HepG2 (cell line): ENCODE measurements at regions not wholly inside any gene's neighbourhood (a gene's known extent, or its start where the extent isn't known, plus 50 kb on each side); places are given as distances from the start of the nearest gene placed in this dataset.

Experiments used
- ARID5B ChIP-seq: IDR thresholded peaks from 2 replicates; pipeline ENCODE4 v1.4.0; 2020; ENCODE audit warnings: mild to moderate bottlenecking, missing genetic modification reagents
- ARNT2 ChIP-seq: sonication (generic); formaldehyde crosslinking; IDR thresholded peaks from 2 replicates; pipeline ENCODE4 v1.8.0; 2022; ENCODE audit warnings: mild to moderate bottlenecking, low read depth, missing genetic modification reagents, moderate library complexity
- BCL6 ChIP-seq: IDR thresholded peaks from 2 replicates; pipeline ENCODE4 v1.6.1; 2016; ENCODE audit warnings: missing genetic modification reagents, missing compliant biosample characterization
- DPF2 ChIP-seq: sonication (generic); formaldehyde crosslinking; IDR thresholded peaks from 2 replicates; pipeline ENCODE4 v1.4.0; 2020; ENCODE audit warnings: mild to moderate bottlenecking, low read depth, missing genetic modification reagents, borderline replicate concordance
- EP300 ChIP-seq, 3 experiments: sonication (generic) in 1 of 3; formaldehyde crosslinking in 1 of 3; IDR thresholded peaks; 2 replicates each; pipeline versions ENCODE4 v1.5.1 to v1.6.1; 2011 to 2020; ENCODE audit warnings: low read depth in 2 of 3, low read length in 2 of 3, borderline replicate concordance in 1 of 3, improper control_type of control experiment in 1 of 3, mild to moderate bottlenecking in 1 of 3, missing genetic modification reagents in 1 of 3, moderate library complexity in 1 of 3
- KDM5B ChIP-seq: sonication (generic); formaldehyde crosslinking; IDR thresholded peaks from 2 replicates; pipeline ENCODE4 v1.4.0; 2020; ENCODE audit warnings: missing genetic modification reagents, mild to moderate bottlenecking, borderline replicate concordance
- WIZ ChIP-seq: sonication (generic); formaldehyde crosslinking; IDR thresholded peaks from 2 replicates; pipeline ENCODE4 v1.5.1; 2020; ENCODE audit warnings: mild to moderate bottlenecking, missing genetic modification reagents
- ZHX2 ChIP-seq, 2 experiments: sonication (generic) in 1 of 2; formaldehyde crosslinking in 1 of 2; IDR thresholded peaks; 2 replicates each; pipeline versions ENCODE4 v1.6.1 to v1.9.0; 2014 to 2022; ENCODE audit warnings: antibody characterized with exemption in 1 of 2, borderline replicate concordance in 1 of 2, inconsistent platforms in 1 of 2, low read depth in 1 of 2, missing genetic modification reagents in 1 of 2
- ZNF232 ChIP-seq: sonication (generic); formaldehyde crosslinking; IDR thresholded peaks from 2 replicates; pipeline ENCODE4 v1.4.0; 2020; ENCODE audit warnings: missing genetic modification reagents, borderline replicate concordance
- ZNF629 ChIP-seq: sonication (generic); formaldehyde crosslinking; conservative IDR thresholded peaks from 2 replicates; pipeline ENCODE4 v1.5.0; 2020; ENCODE audit warnings: missing genetic modification reagents
- ZNF891 ChIP-seq: sonication (generic); formaldehyde crosslinking; IDR thresholded peaks from 2 replicates; pipeline ENCODE4 v1.5.0; 2020; ENCODE audit warnings: mild to moderate bottlenecking, missing genetic modification reagents
- ZSCAN20 ChIP-seq: sonication (generic); formaldehyde crosslinking; IDR thresholded peaks from 2 replicates; pipeline ENCODE4 v1.4.0; 2020; ENCODE audit warnings: missing genetic modification reagents, mild to moderate bottlenecking, borderline replicate concordance
- TF ChIP-seq, protein P1 (sequence below): sonication (generic); formaldehyde crosslinking; IDR thresholded peaks from 2 replicates; pipeline ENCODE4 v1.4.0; 2020; ENCODE audit warnings: missing genetic modification reagents

DNA sequence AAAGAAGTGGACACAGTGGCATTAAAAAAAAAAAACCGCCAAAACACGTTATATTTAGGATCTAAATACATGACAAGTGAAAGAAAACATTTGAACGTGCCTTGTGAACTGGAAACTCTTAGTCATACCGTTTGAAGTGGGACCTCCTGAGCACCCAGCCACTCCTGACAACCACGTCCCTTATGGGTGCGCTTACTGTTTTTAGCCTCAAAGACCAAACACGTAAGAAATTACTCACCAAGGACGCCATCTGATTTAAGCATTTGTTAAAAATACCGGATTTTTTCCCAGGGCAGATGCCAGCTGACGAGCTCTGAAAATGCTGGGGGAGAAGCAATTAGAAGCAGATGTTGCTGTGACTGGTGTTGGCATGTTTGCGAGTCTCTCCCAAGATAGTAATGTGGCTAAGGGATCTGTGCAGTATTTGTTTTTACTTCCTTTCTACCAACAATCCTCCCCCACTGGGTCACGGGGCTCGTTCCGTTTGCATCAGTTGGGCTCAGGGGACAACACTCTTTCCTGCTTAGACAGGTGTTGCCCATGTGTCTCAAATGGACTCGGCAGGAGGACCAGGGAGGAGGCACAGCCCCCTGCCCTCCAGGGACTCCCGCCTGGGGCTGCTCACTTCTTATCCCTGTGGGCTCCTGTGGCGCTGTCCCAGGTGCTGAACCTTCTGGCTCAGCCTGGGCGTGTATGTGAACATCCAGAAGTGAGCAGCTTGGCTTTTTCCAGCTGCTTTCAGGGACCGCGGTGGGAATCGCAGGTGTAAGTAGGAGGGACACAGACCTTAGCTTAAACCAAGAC lies 101.0 kb downstream of the BEGAIN start (continued):
- no peak for TF ChIP-seq ZHX2 (IDR thresholded peaks at IDR 0.05; ENCODE audit: low read depth)
- TF ChIP-seq ZHX2 (CRISPR knock-in tag; IDR thresholded peaks at IDR 0.05; ENCODE audit: borderline replicate concordance) = peak; percentile 57; the same call in 1 of the 2 replicates
- peak; percentile 84; the same call in 1 of the 2 replicates for TF ChIP-seq ZNF232 (CRISPR knock-in tag)
- TF ChIP-seq KDM5B = peak; percentile 48; the same call in 1 of the 2 replicates
- TF ChIP-seq ZSCAN20 (CRISPR knock-in tag) = 0 out of 2 replicates have a peak, but pooled peaks have one; percentile 49
- no peak for TF ChIP-seq ZNF629
- TF ChIP-seq WIZ (CRISPR knock-in tag) = peak; percentile 91
- TF ChIP-seq ARID5B (CRISPR knock-in tag) = peak; percentile 35; the same call in 1 of the 2 replicates
- no peak for TF ChIP-seq DPF2 (CRISPR knock-in tag)
- TF ChIP-seq BCL6 (CRISPR knock-in tag) = peak; percentile 27; the same call in 1 of the 2 replicates
- no peak for TF ChIP-seq EP300 (IDR thresholded peaks at IDR 0.05; ENCODE audit: low read depth in 2 of 2, low read length in 2 of 2)
- no peak for TF ChIP-seq EP300 (CRISPR knock-in tag; IDR thresholded peaks at IDR 0.05; ENCODE audit: borderline replicate concordance)
- peak; percentile 40; the same call in 1 of the 2 replicates for TF ChIP-seq ZNF891 (CRISPR knock-in tag)
- TF ChIP-seq, protein P1, sequence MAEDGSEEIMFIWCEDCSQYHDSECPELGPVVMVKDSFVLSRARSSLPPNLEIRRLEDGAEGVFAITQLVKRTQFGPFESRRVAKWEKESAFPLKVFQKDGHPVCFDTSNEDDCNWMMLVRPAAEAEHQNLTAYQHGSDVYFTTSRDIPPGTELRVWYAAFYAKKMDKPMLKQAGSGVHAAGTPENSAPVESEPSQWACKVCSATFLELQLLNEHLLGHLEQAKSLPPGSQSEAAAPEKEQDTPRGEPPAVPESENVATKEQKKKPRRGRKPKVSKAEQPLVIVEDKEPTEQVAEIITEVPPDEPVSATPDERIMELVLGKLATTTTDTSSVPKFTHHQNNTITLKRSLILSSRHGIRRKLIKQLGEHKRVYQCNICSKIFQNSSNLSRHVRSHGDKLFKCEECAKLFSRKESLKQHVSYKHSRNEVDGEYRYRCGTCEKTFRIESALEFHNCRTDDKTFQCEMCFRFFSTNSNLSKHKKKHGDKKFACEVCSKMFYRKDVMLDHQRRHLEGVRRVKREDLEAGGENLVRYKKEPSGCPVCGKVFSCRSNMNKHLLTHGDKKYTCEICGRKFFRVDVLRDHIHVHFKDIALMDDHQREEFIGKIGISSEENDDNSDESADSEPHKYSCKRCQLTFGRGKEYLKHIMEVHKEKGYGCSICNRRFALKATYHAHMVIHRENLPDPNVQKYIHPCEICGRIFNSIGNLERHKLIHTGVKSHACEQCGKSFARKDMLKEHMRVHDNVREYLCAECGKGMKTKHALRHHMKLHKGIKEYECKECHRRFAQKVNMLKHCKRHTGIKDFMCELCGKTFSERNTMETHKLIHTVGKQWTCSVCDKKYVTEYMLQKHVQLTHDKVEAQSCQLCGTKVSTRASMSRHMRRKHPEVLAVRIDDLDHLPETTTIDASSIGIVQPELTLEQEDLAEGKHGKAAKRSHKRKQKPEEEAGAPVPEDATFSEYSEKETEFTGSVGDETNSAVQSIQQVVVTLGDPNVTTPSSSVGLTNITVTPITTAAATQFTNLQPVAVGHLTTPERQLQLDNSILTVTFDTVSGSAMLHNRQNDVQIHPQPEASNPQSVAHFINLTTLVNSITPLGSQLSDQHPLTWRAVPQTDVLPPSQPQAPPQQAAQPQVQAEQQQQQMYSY (CRISPR knock-in tag) = 0 out of 2 replicates have a peak, but pooled peaks have one; percentile 27
- 0 out of 2 replicates have a peak, but pooled peaks have one; percentile 45 for TF ChIP-seq ARNT2 (CRISPR knock-in tag)
